ENCODE measurements at regions not wholly inside any gene's neighbourhood (a gene's known extent, or its start where the extent isn't known, plus 50 kb on each side); places are given as distances from the start of the nearest gene placed in this dataset.

- no peak for DNase-seq
These were observed 561.6 kb downstream of the RERGL start for GRCh38 chr12:17528394-17528793.

DNA sequence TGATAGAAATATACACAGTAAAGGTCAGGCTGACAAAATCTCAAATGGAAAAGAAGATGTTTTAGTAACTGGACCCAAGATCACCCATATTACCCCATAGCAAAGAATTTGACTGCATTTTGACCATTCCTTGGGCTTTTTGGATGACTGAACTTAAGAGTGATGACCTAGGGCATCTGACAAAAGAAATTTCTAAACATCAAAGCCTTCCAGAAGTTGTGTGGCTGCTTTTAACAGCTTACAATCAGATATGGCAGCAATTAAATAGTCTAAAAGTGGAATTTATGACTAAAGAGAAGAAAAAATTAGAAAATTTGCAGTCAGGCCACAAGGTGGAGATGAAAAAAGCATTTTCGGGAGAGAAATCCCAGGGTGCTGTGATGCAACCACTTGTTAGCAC lies 563.0 kb downstream of the RERGL start:
- DNase-seq, result no peak

DNA sequence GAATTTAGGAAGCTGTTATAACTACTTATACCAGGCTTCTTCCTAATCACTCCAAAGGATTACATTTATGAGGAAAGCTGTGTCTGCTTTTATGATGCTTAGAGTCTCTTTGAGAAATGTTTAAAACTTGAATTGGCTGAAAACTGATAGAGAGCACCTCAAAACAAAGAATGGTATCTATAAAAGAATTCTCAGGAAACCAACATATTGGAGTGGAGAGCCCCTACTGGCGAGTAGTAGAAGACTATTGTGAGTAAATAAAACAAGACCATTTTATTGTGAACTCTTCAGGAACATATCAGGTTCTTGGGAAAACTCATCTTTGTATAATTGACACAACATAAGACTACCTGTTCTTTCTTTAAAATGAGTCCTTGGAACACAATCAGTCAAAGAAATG lies 578.6 kb downstream of the RERGL start:
- DNase-seq, result no peak

GRCh38 chr12:17507336-17507735 lies 582.7 kb downstream of the RERGL start:
- DNase-seq, result no peak

DNA sequence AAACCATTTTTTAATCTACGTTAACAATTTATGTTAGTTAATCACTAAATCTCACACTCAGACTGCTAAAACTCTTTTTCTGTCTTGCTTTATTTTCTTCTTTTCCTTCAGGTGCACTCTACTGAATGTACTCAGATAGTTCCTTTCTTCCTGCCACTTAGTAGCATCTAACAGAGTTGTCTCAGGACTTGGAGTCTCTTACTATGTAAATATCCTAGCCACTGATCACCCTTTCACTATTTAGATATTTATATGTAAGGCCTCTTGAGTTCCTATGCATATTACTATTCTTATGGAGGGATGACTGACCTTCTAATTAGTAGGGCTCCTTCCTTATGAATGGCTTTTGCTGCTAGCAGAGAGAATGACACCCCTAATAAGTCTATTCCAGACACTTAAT lies 586.3 kb downstream of the RERGL start:
- no peak for DNase-seq

DNA sequence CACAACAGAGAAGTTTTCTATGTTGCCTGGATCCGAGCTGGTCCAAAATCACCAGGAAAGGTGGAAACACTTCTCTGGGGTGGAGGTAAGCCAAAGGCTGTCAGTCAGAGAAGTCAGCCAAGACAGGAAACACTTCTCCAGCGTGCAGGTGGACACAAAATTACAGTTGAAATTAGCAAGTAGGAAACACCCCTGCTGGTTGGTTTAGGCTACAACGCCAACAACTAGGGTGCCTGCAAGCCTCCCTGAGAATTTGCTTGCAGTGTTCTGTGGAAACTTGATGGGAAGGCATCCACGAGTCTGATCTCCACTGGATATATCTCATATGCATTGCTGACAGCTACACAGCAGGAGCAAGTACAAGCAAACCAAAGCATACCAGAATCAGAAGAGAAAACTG lies 600.5 kb downstream of the RERGL start:
- no peak for DNase-seq

DNA sequence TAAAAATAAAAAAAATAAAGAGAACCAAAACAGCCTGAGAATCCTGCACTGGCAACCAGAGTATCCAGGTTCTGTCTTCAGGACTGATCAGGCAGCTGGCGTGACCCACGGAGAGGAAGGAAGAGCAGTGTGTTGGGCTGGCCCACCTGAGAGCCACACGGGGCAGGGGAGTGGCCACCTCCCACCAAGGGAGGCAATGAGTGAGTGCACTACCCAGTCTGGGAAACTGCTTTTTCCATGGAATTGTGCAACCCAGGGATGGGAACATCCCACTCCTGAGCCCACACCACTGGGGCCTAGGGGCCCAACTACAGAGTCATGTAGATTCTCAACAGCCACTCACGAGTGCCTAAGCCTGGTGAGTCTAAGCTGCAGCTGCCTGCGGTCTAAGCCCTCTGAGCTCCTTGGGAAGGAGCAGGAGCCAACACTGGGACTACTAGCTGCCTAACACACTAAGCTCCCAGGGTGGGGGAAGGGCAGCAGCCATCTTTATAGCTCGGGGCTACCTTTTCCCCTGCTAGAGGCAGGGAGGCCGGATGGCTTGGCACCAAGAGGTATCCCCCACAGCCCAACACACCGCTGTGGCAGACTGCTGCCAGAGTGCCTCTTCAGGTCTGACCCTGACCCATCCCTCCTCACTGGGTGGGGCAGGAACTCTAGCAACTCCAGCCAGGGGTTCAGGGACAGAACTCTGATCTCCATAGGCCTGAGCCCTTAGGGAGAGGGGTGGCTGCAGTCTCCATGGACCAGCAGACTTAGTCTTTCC lies 610.9 kb downstream of the RERGL start:
- DNase-seq, result no peak

DNA sequence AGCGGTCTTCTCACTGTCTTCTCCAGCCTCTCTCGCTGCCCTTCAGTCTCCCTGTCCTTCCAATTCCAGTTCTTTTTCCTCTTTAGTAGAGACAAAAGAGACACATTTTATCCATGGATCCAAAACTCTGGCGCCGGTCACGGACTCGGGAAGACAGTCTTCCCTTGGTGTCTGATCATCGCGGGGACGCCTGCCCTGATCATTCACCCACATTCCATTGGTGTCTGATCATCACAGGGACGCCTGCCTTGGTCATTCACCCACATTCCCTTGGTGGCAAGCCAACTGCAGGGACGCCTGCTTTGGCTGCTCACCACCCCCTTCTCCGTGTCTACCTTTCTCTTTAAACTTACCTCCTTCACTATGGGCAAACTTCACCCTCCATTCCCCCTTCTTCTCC lies 619.5 kb downstream of the RERGL start:
- no peak for DNase-seq

- DNase-seq, result no peak
These were observed 630.8 kb downstream of the RERGL start for GRCh38 chr12:17459214-17459613.

GRCh38 chr12:17456486-17456885 lies 633.5 kb downstream of the RERGL start:
- no peak for DNase-seq

GRCh38 chr12:17438141-17438540 lies 651.9 kb downstream of the RERGL start:
- DNase-seq, result no peak

DNA sequence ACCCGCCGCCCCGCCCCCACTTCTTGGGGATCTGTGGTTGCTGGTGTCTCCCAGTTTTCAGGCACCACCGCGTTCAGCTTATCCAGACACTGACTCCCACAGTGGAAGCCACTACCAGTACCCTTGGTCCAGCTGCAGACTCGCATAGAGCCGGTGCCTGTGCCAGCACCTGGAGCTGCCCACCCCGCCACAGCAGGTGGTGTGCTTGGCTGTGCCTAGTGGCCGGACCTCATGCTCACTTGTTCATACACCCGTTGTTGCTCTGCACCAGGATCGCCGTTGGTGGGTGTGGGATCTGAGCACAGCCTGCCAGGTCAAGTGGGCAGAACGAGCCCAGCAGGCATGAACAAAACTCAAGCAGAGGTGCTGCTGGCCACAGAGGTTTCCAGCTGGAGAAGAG lies 673.2 kb downstream of the RERGL start:
- no peak for DNase-seq

DNA sequence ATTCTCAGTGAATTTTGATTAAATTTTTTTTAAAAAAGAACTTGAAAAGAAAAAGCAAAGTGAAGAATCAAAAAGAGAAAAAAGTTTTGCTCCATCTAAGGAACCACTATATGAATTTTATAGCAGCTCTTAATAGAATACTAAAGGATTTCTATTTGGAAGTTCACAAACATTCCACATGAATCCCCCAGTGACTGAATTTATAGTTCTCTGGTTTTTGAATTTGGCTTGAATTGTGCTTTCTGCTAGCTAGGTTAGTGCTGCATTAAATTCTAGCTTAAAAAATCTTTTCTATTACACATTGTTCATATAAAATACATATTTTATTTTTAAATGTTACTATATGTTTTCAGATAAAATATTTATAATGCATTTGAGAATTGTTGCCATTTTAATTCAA lies 675.4 kb downstream of the RERGL start:
- DNase-seq, result no peak

- no peak for DNase-seq
These were observed 678.3 kb downstream of the RERGL start for GRCh38 chr12:17411662-17412061.

DNA sequence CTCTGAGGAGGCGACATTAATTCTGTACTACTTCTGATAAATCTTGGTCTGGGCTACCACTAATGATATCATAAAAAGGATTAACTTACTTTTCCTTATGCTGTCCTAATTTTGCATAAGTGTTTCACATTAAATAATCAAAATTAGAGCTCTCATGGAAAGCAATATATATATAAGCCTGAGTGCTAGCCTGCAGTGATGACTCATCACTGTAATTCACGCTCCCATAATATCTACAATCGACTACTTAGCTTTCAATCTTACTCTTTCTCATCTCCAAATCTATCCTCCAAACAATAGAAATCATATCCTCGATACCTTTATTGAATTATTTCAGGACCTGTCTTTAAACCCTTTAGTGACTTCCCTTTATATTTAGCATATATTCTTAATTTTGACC lies 701.3 kb downstream of the RERGL start:
- DNase-seq, result no peak

GRCh38 chr12:17383321-17383720 lies 706.7 kb downstream of the RERGL start:
- DNase-seq, result no peak

- DNase-seq, result no peak
These were observed 708.8 kb downstream of the RERGL start for GRCh38 chr12:17381211-17381610.

- DNase-seq, result peak; percentile 46
These were observed 717.5 kb downstream of the RERGL start for GRCh38 chr12:17372508-17372907.

DNA sequence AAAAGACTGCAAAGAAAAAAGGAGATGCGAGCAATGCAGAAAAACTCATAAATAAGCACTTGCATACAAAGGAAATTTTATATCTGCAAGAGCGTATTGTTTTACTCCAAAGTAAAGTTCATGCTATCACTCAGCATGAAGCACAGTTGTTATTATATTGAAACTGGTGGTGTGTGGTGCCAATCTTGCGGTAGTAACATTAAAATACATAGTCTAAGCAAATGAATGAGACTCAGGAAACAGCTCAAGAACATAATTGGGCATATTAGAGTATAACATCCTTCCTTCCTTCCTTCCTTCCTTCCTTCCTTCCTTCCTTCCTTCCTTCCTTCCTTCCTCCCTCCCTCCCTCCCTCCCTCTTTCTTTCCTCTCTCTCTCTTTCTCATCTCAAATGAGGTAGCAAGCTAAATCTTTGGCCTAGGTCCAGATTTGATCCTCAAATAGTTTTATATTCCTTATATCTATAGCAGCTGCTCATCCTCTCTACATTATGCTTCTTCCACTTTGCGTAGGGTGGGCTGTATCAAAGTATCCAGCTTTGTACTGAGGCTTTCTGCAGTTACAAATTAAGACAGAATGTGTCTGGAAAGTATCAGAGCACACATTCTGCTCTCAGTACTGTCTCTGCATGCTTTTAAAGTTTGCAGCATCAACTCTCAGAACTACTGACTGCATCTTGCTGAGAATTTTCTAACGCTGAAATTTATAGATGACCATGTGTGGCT lies 718.3 kb downstream of the RERGL start:
- no peak for DNase-seq

DNA sequence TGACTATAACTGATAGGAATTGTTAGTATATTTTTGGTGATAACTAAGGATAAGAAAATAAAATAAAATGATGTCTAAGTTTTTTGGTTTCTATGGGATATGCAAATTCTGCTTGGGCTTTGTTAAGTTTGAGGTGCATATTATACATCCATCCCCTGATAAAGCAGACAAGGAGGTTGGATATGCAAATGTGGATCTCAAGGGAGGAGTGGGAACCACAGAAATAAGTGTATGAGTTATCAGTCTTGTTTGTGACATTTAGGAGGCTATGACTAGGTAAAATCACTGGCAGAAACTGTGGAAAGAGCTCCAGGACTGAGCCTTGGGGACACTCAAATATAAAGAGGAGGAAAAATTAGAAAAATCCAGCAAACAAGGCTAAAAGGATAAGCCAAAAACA lies 719.4 kb downstream of the RERGL start:
- DNase-seq, result no peak

DNA sequence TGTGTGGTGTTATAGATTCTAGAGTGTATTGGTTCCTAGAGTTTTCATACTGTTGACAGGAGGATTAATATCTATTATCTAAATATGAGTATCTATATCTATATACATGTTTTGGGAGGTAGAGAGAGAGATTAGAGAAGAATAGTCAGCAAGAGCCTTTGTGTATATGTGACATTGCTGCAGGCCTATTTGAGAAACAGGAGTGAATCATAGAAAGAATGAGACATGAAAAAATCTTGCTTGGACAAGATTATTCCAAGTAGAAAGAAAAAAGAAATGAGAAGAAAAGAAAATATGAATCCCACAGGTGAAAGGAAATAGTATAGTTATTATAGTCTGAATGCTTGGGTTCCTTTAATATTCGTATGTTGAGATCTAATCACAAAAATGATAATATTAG lies 720.4 kb downstream of the RERGL start:
- DNase-seq, result no peak

GRCh38 chr12:17361224-17361623 lies 728.8 kb downstream of the RERGL start:
- no peak for DNase-seq

GRCh38 chr12:17358835-17359234 lies 731.2 kb downstream of the RERGL start:
- no peak for DNase-seq

DNA sequence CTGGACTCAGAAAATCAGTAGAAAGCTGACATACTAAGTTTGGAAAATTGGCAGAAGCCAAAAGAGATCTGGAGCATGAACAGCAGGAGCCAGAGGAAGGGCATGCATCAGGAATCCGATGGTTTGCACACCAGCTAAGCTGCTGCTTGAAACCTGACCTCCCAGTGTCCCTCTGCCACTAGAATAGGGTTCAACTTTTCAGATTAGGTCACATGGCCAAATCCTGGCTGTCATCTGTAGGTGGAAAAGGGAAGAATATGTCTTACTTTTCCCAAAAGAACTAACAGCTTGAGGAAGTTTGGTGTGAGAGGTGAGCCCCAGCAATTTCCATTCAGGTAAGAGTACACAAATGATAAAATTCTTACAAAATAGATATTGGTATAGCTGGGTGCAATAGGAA lies 732.6 kb downstream of the RERGL start:
- DNase-seq, result no peak

- DNase-seq, result no peak
These were observed 737.8 kb downstream of the RERGL start for GRCh38 chr12:17352164-17352563.

All from NCI-H524 treated with DMSO at 0.1 percent for 48 hours (cell line).